ENCODE measurements at regions not wholly inside any gene's neighbourhood (a gene's known extent, or its start where the extent isn't known, plus 50 kb on each side); places are given as distances from the start of the nearest gene placed in this dataset.

GRCh38 chr10:8400892-8401291 lies 346.4 kb downstream of the GATA3 start:
- Histone ChIP-seq H3K4me3 (ENCODE audit: low read depth, low read length) (no peak overlapping the region), H3K4me1 (no peaks in the 10 kb centered on the region), H3K36me3 (no peaks in the 10 kb centered on the region), H3K27me3 (no peaks in the 10 kb centered on the region), H3K9me3 (no peaks in the 10 kb centered on the region)
- DNase-seq = no peak
- TF ChIP-seq CTCF (IDR thresholded peaks at IDR 0.05; ENCODE audit: low read depth, low read length) = no peak

GRCh38 chr10:8401531-8401930 lies 347.0 kb downstream of the GATA3 start:
- DNase-seq = no peak
- H3K4me1 ChIP-seq = no peaks in the 10 kb centered on the region
- H3K4me3 ChIP-seq (ENCODE audit: low read depth, low read length) = no peak overlapping the region
- H3K27me3 ChIP-seq = no peaks in the 10 kb centered on the region
- no peaks in the 10 kb centered on the region for H3K36me3 ChIP-seq
- no peak for TF ChIP-seq CTCF (IDR thresholded peaks at IDR 0.05; ENCODE audit: low read depth, low read length)
- no peaks in the 10 kb centered on the region for H3K9me3 ChIP-seq

- H3K36me3 ChIP-seq = no peaks in the 10 kb centered on the region
- TF ChIP-seq CTCF (IDR thresholded peaks at IDR 0.05; ENCODE audit: low read depth, low read length) = no peak
- H3K4me3 ChIP-seq (ENCODE audit: low read depth, low read length) = no peak overlapping the region
Observed at GRCh38 chr10:8402576-8402975, 348.1 kb downstream of the GATA3 start.

GRCh38 chr10:8403711-8404371 lies 349.4 kb downstream of the GATA3 start:
- peaks cover 3% of the 10 kb centered on the region for H3K4me1 ChIP-seq
- DNase-seq = no peak
- peak; percentile 41 for TF ChIP-seq CTCF (IDR thresholded peaks at IDR 0.05; ENCODE audit: low read depth, low read length)

More at GRCh38 chr10:8402576-8402975, 348.1 kb downstream of the GATA3 start:
- no peaks in the 10 kb centered on the region for H3K27me3 ChIP-seq
- no peaks in the 10 kb centered on the region for H3K9me3 ChIP-seq
- no peak for DNase-seq
- H3K4me1 ChIP-seq = no peaks in the 10 kb centered on the region

GRCh38 chr10:8404721-8405120 lies 350.2 kb downstream of the GATA3 start:
- TF ChIP-seq CTCF (IDR thresholded peaks at IDR 0.05; ENCODE audit: low read depth, low read length) = no peak
- Histone ChIP-seq H3K4me3 (ENCODE audit: low read depth, low read length) (no peak overlapping the region), H3K4me1 (peaks cover 3% of the 10 kb centered on the region), H3K9me3 (no peaks in the 10 kb centered on the region), H3K36me3 (no peaks in the 10 kb centered on the region), H3K27me3 (no peaks in the 10 kb centered on the region)
- no peak for DNase-seq

More at GRCh38 chr10:8403711-8404371, 349.4 kb downstream of the GATA3 start:
- Histone ChIP-seq H3K27me3 (no peaks in the 10 kb centered on the region), H3K9me3 (no peaks in the 10 kb centered on the region), H3K36me3 (no peaks in the 10 kb centered on the region), H3K4me3 (ENCODE audit: low read depth, low read length) (no peak overlapping the region)

- Histone ChIP-seq H3K27me3 (no peaks in the 10 kb centered on the region), H3K9me3 (no peaks in the 10 kb centered on the region), H3K4me1 (peaks cover 3% of the 10 kb centered on the region), H3K4me3 (ENCODE audit: low read depth, low read length) (no peak overlapping the region), H3K36me3 (no peaks in the 10 kb centered on the region)
- no peak for DNase-seq
- TF ChIP-seq CTCF (IDR thresholded peaks at IDR 0.05; ENCODE audit: low read depth, low read length) = no peak
Observed at GRCh38 chr10:8405596-8405995, 351.1 kb downstream of the GATA3 start.
